ENCODE measurements at regions not wholly inside any gene's neighbourhood (a gene's known extent, or its start where the extent isn't known, plus 50 kb on each side); places are given as distances from the start of the nearest gene placed in this dataset.
"Not testable (repeated sequence)": the region's sequence is repeated elsewhere in the genome, so short reads cannot be mapped to it uniquely, and the experiment has no call there.

DNA sequence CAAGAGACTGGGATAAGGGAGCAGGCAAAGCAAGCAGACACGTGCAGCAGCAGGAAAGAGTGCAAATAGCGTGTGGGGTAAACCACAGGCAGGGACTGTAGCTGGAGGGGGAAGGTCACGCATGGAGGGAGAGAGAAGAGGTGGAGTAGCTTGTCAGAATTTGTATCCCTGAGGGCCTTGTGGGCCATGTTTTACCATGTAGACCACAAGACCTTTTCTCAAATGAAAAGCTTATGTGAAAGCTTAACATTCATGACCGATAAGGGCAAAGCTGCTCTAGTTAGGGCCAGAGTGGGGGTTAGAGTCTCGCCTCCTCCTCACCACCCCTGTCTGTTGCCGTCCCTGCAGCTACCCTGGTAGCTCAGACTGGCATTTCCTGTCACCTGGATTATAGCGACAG is 152.9 kb upstream of the E2F7 start:
- intact Hi-C loops (cut with DNase I): no loop called here

GRCh38 chr12:77216136-77216535 is 150.8 kb upstream of the E2F7 start:
- 75 to 81% (median 77%) methylated on average over 2 of the region's 2 CpGs for WGBS, 3 donors
- DNase-seq; H3K27ac ChIP-seq; H3K36me3 ChIP-seq (ENCODE audit: insufficient read depth in 1 of 2, low read depth in 1 of 2); ATAC-seq; H3K4me3 ChIP-seq; intact Hi-C loops (cut with DNase I); H3K4me1 ChIP-seq; H3K9me3 ChIP-seq; H3K27me3 ChIP-seq (ENCODE audit: insufficient read depth in 3 of 3, low read length in 2 of 3): not testable (repeated sequence)

More for the DNA sequence above, 152.9 kb upstream of the E2F7 start:
- Histone ChIP-seq H3K36me3 (ENCODE audit: insufficient read depth in 1 of 2, low read depth in 1 of 2) (no peaks in the 10 kb centered on the region), H3K4me1 (no peaks in the 10 kb centered on the region), H3K4me3 (no peak overlapping the region), H3K9me3 (no peaks in the 10 kb centered on the region), H3K27me3 (ENCODE audit: insufficient read depth in 3 of 3, low read length in 2 of 3) (peaks cover 0 to 2% (median 0%) of the 10 kb centered on the region in 3 donors), H3K27ac (no peak overlapping the region)
- DNase-seq: no peak
- no peak for TF ChIP-seq CTCF (IDR thresholded peaks at IDR 0.05)
- ATAC-seq: no peak
- WGBS, 3 donors: 78 to 80% (median 80%) methylated on average over 7 of the region's 7 CpGs

GRCh38 chr12:77214136-77214535 is 148.8 kb upstream of the E2F7 start:
- no peaks in the 10 kb centered on the region for H3K36me3 ChIP-seq (ENCODE audit: insufficient read depth in 1 of 2, low read depth in 1 of 2)
- 47 to 94% (median 84%) methylated on average over 1 of the region's 1 CpG for WGBS, 3 donors

GRCh38 chr12:77213319-77213718 is 147.9 kb upstream of the E2F7 start:
- ATAC-seq (no peak), DNase-seq (no peak)
- H3K4me3 ChIP-seq: no peak overlapping the region
- H3K9me3 ChIP-seq: no peaks in the 10 kb centered on the region
- H3K27ac ChIP-seq: no peak overlapping the region
- no peaks in the 10 kb centered on the region for H3K4me1 ChIP-seq
- no peaks in the 10 kb centered on the region for H3K36me3 ChIP-seq (ENCODE audit: insufficient read depth in 1 of 2, low read depth in 1 of 2)
- TF ChIP-seq CTCF (IDR thresholded peaks at IDR 0.05): no peak
- 39 to 47% (median 40%) methylated on average over 5 of the region's 5 CpGs for WGBS, 3 donors
- intact Hi-C loops (cut with DNase I): no loop called here
- H3K27me3 ChIP-seq (ENCODE audit: insufficient read depth in 3 of 3, low read length in 2 of 3): no peaks in the 10 kb centered on the region

More at GRCh38 chr12:77214136-77214535, 148.8 kb upstream of the E2F7 start:
- Histone ChIP-seq H3K4me1 (no peaks in the 10 kb centered on the region), H3K9me3 (no peaks in the 10 kb centered on the region), H3K27me3 (ENCODE audit: insufficient read depth in 3 of 3, low read length in 2 of 3) (peaks cover 0 to 1% (median 0%) of the 10 kb centered on the region in 3 donors), H3K27ac (no peak overlapping the region), H3K4me3 (no peak overlapping the region)
- intact Hi-C loops (cut with DNase I): no loop called here
- ATAC-seq (no peak), DNase-seq (no peak)
- TF ChIP-seq CTCF (IDR thresholded peaks at IDR 0.05): no peak

GRCh38 chr12:77210724-77211123 is 145.4 kb upstream of the E2F7 start:
- intact Hi-C loops (cut with DNase I): no loop called here
- DNase-seq: no peak
- H3K9me3 ChIP-seq: no peaks in the 10 kb centered on the region
- TF ChIP-seq CTCF (IDR thresholded peaks at IDR 0.05): no peak
- H3K4me3 ChIP-seq: no peak overlapping the region
- no peaks in the 10 kb centered on the region for H3K36me3 ChIP-seq (ENCODE audit: insufficient read depth in 1 of 2, low read depth in 1 of 2)
- ATAC-seq: no peak
- H3K27ac ChIP-seq: no peak overlapping the region
- 97 to 100% (median 100%) methylated on average over 1 of the region's 1 CpG for WGBS, 3 donors
- no peaks in the 10 kb centered on the region for H3K4me1 ChIP-seq
- H3K27me3 ChIP-seq (ENCODE audit: insufficient read depth in 3 of 3, low read length in 2 of 3): no peaks in the 10 kb centered on the region

All from psoas muscle (tissue), 7 donors.